ENCODE measurements at regions not wholly inside any gene's neighbourhood (a gene's known extent, or its start where the extent isn't known, plus 50 kb on each side); places are given as distances from the start of the nearest gene placed in this dataset.

DNA sequence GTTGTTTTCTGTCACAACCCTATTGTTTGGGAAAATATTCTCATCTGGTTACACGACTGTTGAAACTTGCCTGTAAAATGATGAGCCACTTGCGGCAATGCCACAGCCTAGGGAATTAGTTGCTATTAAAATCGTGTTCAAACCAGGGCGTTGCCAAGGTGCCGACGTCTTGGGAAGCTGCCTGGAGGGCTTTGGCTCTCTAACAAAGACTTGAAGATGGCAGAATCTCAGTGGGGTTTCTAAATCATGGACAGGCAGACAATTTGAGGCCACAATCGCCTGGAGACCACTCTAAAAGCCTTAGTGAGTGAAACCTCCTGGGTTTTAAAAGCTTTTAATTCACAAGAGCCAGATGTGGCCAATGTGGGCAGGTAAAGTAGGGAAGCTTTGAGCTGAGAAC lies 117.2 kb upstream of the BMAL1 start (continued):
- TF ChIP-seq, protein P1, sequence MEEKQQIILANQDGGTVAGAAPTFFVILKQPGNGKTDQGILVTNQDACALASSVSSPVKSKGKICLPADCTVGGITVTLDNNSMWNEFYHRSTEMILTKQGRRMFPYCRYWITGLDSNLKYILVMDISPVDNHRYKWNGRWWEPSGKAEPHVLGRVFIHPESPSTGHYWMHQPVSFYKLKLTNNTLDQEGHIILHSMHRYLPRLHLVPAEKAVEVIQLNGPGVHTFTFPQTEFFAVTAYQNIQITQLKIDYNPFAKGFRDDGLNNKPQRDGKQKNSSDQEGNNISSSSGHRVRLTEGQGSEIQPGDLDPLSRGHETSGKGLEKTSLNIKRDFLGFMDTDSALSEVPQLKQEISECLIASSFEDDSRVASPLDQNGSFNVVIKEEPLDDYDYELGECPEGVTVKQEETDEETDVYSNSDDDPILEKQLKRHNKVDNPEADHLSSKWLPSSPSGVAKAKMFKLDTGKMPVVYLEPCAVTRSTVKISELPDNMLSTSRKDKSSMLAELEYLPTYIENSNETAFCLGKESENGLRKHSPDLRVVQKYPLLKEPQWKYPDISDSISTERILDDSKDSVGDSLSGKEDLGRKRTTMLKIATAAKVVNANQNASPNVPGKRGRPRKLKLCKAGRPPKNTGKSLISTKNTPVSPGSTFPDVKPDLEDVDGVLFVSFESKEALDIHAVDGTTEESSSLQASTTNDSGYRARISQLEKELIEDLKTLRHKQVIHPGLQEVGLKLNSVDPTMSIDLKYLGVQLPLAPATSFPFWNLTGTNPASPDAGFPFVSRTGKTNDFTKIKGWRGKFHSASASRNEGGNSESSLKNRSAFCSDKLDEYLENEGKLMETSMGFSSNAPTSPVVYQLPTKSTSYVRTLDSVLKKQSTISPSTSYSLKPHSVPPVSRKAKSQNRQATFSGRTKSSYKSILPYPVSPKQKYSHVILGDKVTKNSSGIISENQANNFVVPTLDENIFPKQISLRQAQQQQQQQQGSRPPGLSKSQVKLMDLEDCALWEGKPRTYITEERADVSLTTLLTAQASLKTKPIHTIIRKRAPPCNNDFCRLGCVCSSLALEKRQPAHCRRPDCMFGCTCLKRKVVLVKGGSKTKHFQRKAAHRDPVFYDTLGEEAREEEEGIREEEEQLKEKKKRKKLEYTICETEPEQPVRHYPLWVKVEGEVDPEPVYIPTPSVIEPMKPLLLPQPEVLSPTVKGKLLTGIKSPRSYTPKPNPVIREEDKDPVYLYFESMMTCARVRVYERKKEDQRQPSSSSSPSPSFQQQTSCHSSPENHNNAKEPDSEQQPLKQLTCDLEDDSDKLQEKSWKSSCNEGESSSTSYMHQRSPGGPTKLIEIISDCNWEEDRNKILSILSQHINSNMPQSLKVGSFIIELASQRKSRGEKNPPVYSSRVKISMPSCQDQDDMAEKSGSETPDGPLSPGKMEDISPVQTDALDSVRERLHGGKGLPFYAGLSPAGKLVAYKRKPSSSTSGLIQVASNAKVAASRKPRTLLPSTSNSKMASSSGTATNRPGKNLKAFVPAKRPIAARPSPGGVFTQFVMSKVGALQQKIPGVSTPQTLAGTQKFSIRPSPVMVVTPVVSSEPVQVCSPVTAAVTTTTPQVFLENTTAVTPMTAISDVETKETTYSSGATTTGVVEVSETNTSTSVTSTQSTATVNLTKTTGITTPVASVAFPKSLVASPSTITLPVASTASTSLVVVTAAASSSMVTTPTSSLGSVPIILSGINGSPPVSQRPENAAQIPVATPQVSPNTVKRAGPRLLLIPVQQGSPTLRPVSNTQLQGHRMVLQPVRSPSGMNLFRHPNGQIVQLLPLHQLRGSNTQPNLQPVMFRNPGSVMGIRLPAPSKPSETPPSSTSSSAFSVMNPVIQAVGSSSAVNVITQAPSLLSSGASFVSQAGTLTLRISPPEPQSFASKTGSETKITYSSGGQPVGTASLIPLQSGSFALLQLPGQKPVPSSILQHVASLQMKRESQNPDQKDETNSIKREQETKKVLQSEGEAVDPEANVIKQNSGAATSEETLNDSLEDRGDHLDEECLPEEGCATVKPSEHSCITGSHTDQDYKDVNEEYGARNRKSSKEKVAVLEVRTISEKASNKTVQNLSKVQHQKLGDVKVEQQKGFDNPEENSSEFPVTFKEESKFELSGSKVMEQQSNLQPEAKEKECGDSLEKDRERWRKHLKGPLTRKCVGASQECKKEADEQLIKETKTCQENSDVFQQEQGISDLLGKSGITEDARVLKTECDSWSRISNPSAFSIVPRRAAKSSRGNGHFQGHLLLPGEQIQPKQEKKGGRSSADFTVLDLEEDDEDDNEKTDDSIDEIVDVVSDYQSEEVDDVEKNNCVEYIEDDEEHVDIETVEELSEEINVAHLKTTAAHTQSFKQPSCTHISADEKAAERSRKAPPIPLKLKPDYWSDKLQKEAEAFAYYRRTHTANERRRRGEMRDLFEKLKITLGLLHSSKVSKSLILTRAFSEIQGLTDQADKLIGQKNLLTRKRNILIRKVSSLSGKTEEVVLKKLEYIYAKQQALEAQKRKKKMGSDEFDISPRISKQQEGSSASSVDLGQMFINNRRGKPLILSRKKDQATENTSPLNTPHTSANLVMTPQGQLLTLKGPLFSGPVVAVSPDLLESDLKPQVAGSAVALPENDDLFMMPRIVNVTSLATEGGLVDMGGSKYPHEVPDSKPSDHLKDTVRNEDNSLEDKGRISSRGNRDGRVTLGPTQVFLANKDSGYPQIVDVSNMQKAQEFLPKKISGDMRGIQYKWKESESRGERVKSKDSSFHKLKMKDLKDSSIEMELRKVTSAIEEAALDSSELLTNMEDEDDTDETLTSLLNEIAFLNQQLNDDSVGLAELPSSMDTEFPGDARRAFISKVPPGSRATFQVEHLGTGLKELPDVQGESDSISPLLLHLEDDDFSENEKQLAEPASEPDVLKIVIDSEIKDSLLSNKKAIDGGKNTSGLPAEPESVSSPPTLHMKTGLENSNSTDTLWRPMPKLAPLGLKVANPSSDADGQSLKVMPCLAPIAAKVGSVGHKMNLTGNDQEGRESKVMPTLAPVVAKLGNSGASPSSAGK (IDR thresholded peaks at IDR 0.05) = no peak
- TF ChIP-seq PHB (CRISPR knock-in tag; IDR thresholded peaks at IDR 0.05) (no peak), NONO (IDR thresholded peaks at IDR 0.05; ENCODE audit: low read depth in 2 of 2, low read length in 1 of 2) (no peak), HDAC8 (tag; IDR thresholded peaks at IDR 0.05) (no peak), SRSF1 (IDR thresholded peaks at IDR 0.05; ENCODE audit: low read depth, low read length) (no peak), STAT5A (IDR thresholded peaks at IDR 0.05; ENCODE audit: borderline replicate concordance, low read length) (no peak), ZNF174 (CRISPR knock-in tag; IDR thresholded peaks at IDR 0.05) (no peak), ZNF282 (CRISPR knock-in tag; IDR thresholded peaks at IDR 0.05) (no peak)
- TF ChIP-seq, protein P2, sequence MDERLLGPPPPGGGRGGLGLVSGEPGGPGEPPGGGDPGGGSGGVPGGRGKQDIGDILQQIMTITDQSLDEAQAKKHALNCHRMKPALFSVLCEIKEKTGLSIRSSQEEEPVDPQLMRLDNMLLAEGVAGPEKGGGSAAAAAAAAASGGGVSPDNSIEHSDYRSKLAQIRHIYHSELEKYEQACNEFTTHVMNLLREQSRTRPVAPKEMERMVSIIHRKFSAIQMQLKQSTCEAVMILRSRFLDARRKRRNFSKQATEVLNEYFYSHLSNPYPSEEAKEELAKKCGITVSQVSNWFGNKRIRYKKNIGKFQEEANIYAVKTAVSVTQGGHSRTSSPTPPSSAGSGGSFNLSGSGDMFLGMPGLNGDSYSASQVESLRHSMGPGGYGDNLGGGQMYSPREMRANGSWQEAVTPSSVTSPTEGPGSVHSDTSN (CRISPR knock-in tag; IDR thresholded peaks at IDR 0.05; ENCODE audit: low read depth) = no peak
- TF ChIP-seq, protein P2 (tag; conservative IDR thresholded peaks at IDR 0.05; ENCODE audit: low read depth) = no peak
- TF ChIP-seq, protein P3, sequence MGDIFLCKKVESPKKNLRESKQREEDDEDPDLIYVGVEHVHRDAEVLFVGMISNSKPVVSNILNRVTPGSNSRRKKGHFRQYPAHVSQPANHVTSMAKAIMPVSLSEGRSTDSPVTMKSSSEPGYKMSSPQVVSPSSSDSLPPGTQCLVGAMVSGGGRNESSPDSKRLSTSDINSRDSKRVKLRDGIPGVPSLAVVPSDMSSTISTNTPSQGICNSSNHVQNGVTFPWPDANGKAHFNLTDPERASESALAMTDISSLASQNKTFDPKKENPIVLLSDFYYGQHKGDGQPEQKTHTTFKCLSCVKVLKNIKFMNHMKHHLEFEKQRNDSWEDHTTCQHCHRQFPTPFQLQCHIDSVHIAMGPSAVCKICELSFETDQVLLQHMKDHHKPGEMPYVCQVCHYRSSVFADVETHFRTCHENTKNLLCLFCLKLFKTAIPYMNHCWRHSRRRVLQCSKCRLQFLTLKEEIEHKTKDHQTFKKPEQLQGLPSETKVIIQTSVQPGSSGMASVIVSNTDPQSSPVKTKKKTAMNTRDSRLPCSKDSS (IDR thresholded peaks at IDR 0.05; ENCODE audit: low read depth, partially characterized antibody) = no peak
- TF ChIP-seq, protein P4, sequence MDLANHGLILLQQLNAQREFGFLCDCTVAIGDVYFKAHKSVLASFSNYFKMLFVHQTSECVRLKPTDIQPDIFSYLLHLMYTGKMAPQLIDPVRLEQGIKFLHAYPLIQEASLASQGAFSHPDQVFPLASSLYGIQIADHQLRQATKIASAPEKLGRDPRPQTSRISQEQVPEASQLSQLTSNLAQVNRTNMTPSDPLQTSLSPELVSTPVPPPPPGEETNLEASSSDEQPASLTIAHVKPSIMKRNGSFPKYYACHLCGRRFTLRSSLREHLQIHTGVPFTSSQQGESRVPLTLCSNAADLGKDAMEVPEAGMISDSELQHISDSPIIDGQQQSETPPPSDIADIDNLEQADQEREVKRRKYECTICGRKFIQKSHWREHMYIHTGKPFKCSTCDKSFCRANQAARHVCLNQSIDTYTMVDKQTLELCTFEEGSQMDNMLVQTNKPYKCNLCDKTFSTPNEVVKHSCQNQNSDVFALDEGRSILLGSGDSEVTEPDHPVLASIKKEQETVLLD (IDR thresholded peaks at IDR 0.05) = no peak
